Neural cell (in vitro differentiated cells): ENCODE measurements at regions not wholly inside any gene's neighbourhood (a gene's known extent, or its start where the extent isn't known, plus 50 kb on each side); places are given as distances from the start of the nearest gene placed in this dataset.
"Not testable (repeated sequence)": the region's sequence is repeated elsewhere in the genome, so short reads cannot be mapped to it uniquely, and the experiment has no call there.

Experiments used
- H2AFZ ChIP-seq: fragments of 200-600, 300-800 bp; sonication (generic), shearing (Covaris generic); 2 replicates; pipeline ENCODE4 v1.6.0; 2014; ENCODE audit warnings: low read depth, mild to moderate bottlenecking, antibody characterized with exemption, low read length, moderate library complexity
- H3F3A ChIP-seq: fragments of 200-600 bp; shearing (Covaris generic); 2 replicates; pipeline ENCODE4 v1.6.1; 2016; ENCODE audit warnings: mild to moderate bottlenecking, moderate library complexity, mixed read lengths, antibody characterized with exemption, low read length; ENCODE audit not compliant: insufficient read depth, poor library complexity, severe bottlenecking
- H3K27ac ChIP-seq: fragments of 200-600, 300-800 bp; sonication (generic), shearing (Covaris generic); 2 replicates; pipeline ENCODE4 v1.5.1; 2014; ENCODE audit warnings: mild to moderate bottlenecking, low read length, moderate library complexity
- H3K27me3 ChIP-seq: fragments of 300-800, 200-600 bp; sonication (generic), shearing (Covaris generic); 2 replicates; pipeline ENCODE4 v1.6.0; 2014; ENCODE audit warnings: mild to moderate bottlenecking, low read depth, low read length, moderate library complexity; ENCODE audit not compliant: insufficient read depth
- H3K36me3 ChIP-seq: fragments of 300-800, 200-600 bp; sonication (generic), shearing (Covaris generic); 2 replicates; pipeline ENCODE4 v1.5.1; 2014; ENCODE audit warnings: mild to moderate bottlenecking, antibody characterized with exemption, low read length, moderate library complexity; ENCODE audit not compliant: insufficient read depth
- H3K4me2 ChIP-seq: fragments of 300-800, 200-600 bp; sonication (generic), shearing (Covaris generic); 2 replicates; pipeline ENCODE4 v1.6.0; 2014; ENCODE audit warnings: mild to moderate bottlenecking, low read length
- H3K4me3 ChIP-seq: fragments of 300-800, 200-600 bp; sonication (generic), shearing (Covaris generic); 2 replicates; pipeline ENCODE4 v1.5.1; 2014; ENCODE audit warnings: mild to moderate bottlenecking, low read length, moderate library complexity
- H3K79me2 ChIP-seq: fragments of 200-600 bp; shearing (Covaris generic); replicated peaks from 2 replicates; pipeline ENCODE4 v1.6.0; 2014; ENCODE audit warnings: mild to moderate bottlenecking, low read length, moderate library complexity; ENCODE audit not compliant: insufficient read depth
- H3K9ac ChIP-seq: fragments of 300-800, 200-600 bp; sonication (generic), shearing (Covaris generic); 2 replicates; pipeline ENCODE4 v1.6.1; 2016; ENCODE audit warnings: mild to moderate bottlenecking, low read length, mixed read lengths
- H3K9me2 ChIP-seq: fragments of 200-600 bp; shearing (Covaris generic); 2 replicates; pipeline ENCODE4 v1.6.1; 2016; ENCODE audit warnings: mild to moderate bottlenecking, low read length, mixed read lengths; ENCODE audit not compliant: insufficient read depth
- H3K9me3 ChIP-seq: fragments of 200-600, 300-800 bp; sonication (generic), shearing (Covaris generic); 2 replicates; pipeline ENCODE4 v1.6.1; 2016; ENCODE audit warnings: mild to moderate bottlenecking, mixed run types, low read length, moderate library complexity, mixed read lengths
- H4K20me1 ChIP-seq: fragments of 200-600 bp; shearing (Covaris generic); 2 replicates; pipeline ENCODE4 v1.6.1; 2016; ENCODE audit warnings: mild to moderate bottlenecking, mixed run types; ENCODE audit not compliant: insufficient read depth
- EP300 ChIP-seq: fragments of 450-650 bp; conservative IDR thresholded peaks from 2 replicates; pipeline ENCODE4 v1.6.1; 2014; ENCODE audit warnings: antibody characterized with exemption, mild to moderate bottlenecking, moderate library complexity; ENCODE audit not compliant: poor library complexity, severe bottlenecking
- EZH2 ChIP-seq: fragments of 200-600, 300-800 bp; shearing (Covaris generic), sonication (generic); IDR thresholded peaks from 2 replicates; pipeline ENCODE4 v1.6.1; 2014; ENCODE audit warnings: antibody characterized with exemption, low read length, borderline replicate concordance, mild to moderate bottlenecking; ENCODE audit not compliant: insufficient read depth, poor library complexity, severe bottlenecking
- POLR2AphosphoS5 ChIP-seq: IDR thresholded peaks from 2 replicates; pipeline ENCODE4 v1.6.1; 2012
- RAD21 ChIP-seq: fragments of 450-650 bp; conservative IDR thresholded peaks from 2 replicates; pipeline ENCODE4 v1.6.1; 2014; ENCODE audit warnings: antibody characterized with exemption, mild to moderate bottlenecking, moderate library complexity
- SMC3 ChIP-seq: fragments of 450-650 bp; conservative IDR thresholded peaks from 2 replicates; pipeline ENCODE4 v1.6.1; 2014; ENCODE audit warnings: antibody characterized with exemption, mild to moderate bottlenecking, moderate library complexity; ENCODE audit not compliant: poor library complexity
- TAF1 ChIP-seq: IDR thresholded peaks from 2 replicates; pipeline ENCODE4 v1.6.1; 2012; ENCODE audit warnings: low read depth
- TF ChIP-seq, protein P1 (sequence below): IDR thresholded peaks from 2 replicates; pipeline ENCODE4 v1.6.1; 2012; ENCODE audit warnings: borderline replicate concordance

DNA sequence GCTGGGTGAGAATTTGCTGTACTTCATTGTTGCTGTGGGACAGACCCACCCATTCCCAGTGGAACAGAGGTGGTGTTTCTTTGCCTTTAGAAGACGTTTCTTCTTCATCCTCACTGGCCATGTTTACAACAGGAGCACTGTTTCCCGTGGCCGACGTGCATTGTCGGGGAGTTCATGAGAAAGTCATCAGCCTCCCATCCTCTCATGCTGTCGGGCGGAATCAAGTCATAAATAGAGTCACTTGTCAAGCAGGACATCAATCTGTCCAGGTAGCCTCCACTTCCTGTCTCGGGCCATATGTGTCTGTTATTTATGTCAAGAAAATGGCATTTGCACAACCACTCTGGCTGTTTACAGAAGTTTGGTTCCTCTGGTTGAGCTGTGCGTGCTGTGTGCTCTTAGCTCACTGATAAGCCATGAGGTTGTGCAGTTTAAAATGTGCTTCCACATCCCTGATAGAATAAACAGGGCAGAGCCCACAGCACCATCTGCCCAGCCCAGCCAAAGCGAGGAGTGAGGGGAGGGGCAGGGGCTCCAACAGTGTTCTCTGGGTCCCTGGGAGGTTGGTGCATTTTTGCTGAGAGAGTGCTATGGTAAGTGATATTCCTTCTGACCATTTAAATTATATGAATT lies 401.9 kb upstream of the IRX2 start (continued):
- TF ChIP-seq, protein P1, sequence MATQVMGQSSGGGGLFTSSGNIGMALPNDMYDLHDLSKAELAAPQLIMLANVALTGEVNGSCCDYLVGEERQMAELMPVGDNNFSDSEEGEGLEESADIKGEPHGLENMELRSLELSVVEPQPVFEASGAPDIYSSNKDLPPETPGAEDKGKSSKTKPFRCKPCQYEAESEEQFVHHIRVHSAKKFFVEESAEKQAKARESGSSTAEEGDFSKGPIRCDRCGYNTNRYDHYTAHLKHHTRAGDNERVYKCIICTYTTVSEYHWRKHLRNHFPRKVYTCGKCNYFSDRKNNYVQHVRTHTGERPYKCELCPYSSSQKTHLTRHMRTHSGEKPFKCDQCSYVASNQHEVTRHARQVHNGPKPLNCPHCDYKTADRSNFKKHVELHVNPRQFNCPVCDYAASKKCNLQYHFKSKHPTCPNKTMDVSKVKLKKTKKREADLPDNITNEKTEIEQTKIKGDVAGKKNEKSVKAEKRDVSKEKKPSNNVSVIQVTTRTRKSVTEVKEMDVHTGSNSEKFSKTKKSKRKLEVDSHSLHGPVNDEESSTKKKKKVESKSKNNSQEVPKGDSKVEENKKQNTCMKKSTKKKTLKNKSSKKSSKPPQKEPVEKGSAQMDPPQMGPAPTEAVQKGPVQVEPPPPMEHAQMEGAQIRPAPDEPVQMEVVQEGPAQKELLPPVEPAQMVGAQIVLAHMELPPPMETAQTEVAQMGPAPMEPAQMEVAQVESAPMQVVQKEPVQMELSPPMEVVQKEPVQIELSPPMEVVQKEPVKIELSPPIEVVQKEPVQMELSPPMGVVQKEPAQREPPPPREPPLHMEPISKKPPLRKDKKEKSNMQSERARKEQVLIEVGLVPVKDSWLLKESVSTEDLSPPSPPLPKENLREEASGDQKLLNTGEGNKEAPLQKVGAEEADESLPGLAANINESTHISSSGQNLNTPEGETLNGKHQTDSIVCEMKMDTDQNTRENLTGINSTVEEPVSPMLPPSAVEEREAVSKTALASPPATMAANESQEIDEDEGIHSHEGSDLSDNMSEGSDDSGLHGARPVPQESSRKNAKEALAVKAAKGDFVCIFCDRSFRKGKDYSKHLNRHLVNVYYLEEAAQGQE = no peak
- TF ChIP-seq EP300 = no peak

DNA sequence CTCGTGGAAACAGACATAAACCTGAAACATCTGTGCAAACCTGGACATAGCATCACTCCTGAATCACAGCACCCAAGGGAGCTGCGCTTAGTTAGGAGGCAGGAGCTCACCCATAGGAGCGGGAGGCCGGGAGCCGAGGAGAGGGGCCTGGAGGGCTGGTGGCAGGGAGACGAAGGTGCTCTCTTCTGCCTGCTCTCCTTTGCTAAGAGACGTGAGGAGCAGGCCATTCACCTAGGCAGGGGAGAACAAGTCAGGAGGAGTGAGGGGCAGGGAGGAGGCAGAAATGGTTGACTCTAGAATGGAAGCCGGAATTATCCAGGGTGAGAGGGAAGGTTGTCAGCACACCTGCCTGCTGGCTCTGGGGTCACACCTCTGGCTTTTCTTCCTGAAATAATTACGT lies 398.4 kb upstream of the IRX2 start:
- Histone ChIP-seq H3K9me2 (no peaks in the 10 kb centered on the region), H3F3A (no peaks in the 10 kb centered on the region), H2AFZ (no peak overlapping the region), H3K36me3 (no peaks in the 10 kb centered on the region), H3K9ac (no peak overlapping the region), H3K4me3 (no peak overlapping the region), H3K4me2 (no peak overlapping the region), H3K79me2 (no peaks in the 10 kb centered on the region), H3K9me3 (no peaks in the 10 kb centered on the region), H3K27ac (no peak overlapping the region), H3K27me3 (no peaks in the 10 kb centered on the region), H4K20me1 (no peaks in the 10 kb centered on the region)
- TF ChIP-seq POLR2AphosphoS5 = no peak
- TF ChIP-seq RAD21 = no peak

- H3K9me2 ChIP-seq, H3K9me3 ChIP-seq, H4K20me1 ChIP-seq, H3K27me3 ChIP-seq, H3F3A ChIP-seq, H3K27ac ChIP-seq, H3K79me2 ChIP-seq, H3K36me3 ChIP-seq, H3K9ac ChIP-seq, H2AFZ ChIP-seq, H3K4me2 ChIP-seq, H3K4me3 ChIP-seq: not testable (repeated sequence)
Observed at GRCh38 chr5:3147405-3147804, 395.9 kb upstream of the IRX2 start.

GRCh38 chr5:3145641-3146040 lies 394.2 kb upstream of the IRX2 start:
- Histone ChIP-seq H3K9ac (no peak overlapping the region), H3K9me3 (no peaks in the 10 kb centered on the region), H3K4me2 (no peak overlapping the region), H4K20me1 (no peaks in the 10 kb centered on the region), H3F3A (no peaks in the 10 kb centered on the region), H3K4me3 (no peak overlapping the region), H3K36me3 (no peaks in the 10 kb centered on the region), H3K27ac (no peak overlapping the region), H3K79me2 (no peaks in the 10 kb centered on the region), H3K9me2 (no peaks in the 10 kb centered on the region), H2AFZ (no peak overlapping the region), H3K27me3 (no peaks in the 10 kb centered on the region)
- no peak for TF ChIP-seq RAD21
- TF ChIP-seq TAF1 = no peak
- TF ChIP-seq EZH2 = no peak
- TF ChIP-seq SMC3 = no peak
- TF ChIP-seq POLR2AphosphoS5 = no peak
